HAP-1 (cell line): ENCODE measurements at regions not wholly inside any gene's neighbourhood (a gene's known extent, or its start where the extent isn't known, plus 50 kb on each side); places are given as distances from the start of the nearest gene placed in this dataset.
"Not testable (repeated sequence)": the region's sequence is repeated elsewhere in the genome, so short reads cannot be mapped to it uniquely, and the experiment has no call there.

Source experiments
- DNase-seq, 2 experiments: peaks; one replicate each; pipeline ENCODE4 v3.0.0-alpha.2; 2016 to 2020; ENCODE audit warnings: low spot score in 2 of 2
- H3K27me3 ChIP-seq: fragments of 250-450 bp; sonication (Bioruptor Pico); 2 replicates; pipeline ENCODE4 v1.5.1; 2020; ENCODE audit warnings: low read depth, mild to moderate bottlenecking, moderate library complexity
- H3K36me3 ChIP-seq: fragments of 250-450 bp; sonication (Bioruptor Pico); replicated peaks from 2 replicates; pipeline ENCODE4 v1.5.1; 2020; ENCODE audit warnings: mild to moderate bottlenecking
- H3K4me1 ChIP-seq: fragments of 250-450 bp; sonication (Bioruptor Pico); 2 replicates; pipeline ENCODE4 v1.5.1; 2020; ENCODE audit warnings: mild to moderate bottlenecking
- H3K4me3 ChIP-seq: fragments of 250-450 bp; sonication (Bioruptor Pico); 2 replicates; pipeline ENCODE4 v1.5.1; 2020; ENCODE audit warnings: mild to moderate bottlenecking, moderate library complexity
- H3K9me3 ChIP-seq: fragments of 250-450 bp; sonication (Bioruptor Pico); 2 replicates; pipeline ENCODE4 v1.5.1; 2020; ENCODE audit warnings: mild to moderate bottlenecking, moderate library complexity
- in situ Hi-C: fragments of 300-500 bp; cut with MboI; formaldehyde crosslinking; loops from 3 replicates; pipeline ENCODE4 v1.14.3; 2020; ENCODE audit warnings: low sequenced_read_pairs, inconsistent platforms, mixed read lengths

- Histone ChIP-seq H3K4me3 (no peak overlapping the region), H3K36me3 (no peaks in the 10 kb centered on the region), H3K27me3 (no peaks in the 10 kb centered on the region), H3K4me1 (peaks cover 9% of the 10 kb centered on the region), H3K9me3 (no peaks in the 10 kb centered on the region; the same call in 1 of the 2 replicates)
- DNase-seq, result no peak
- in situ Hi-C loops, result no loop called here
These were observed 246.3 kb downstream of the NUAK1 start for GRCh38 chr12:105892362-105892910.

GRCh38 chr12:105895197-105895832 lies 243.4 kb downstream of the NUAK1 start:
- H3K9me3 ChIP-seq, H3K36me3 ChIP-seq, H3K4me3 ChIP-seq, H3K27me3 ChIP-seq, DNase-seq, in situ Hi-C loops: not testable (repeated sequence)
- peaks cover 14% of the 10 kb centered on the region for H3K4me1 ChIP-seq

- Histone ChIP-seq H3K4me3 (no peak overlapping the region), H3K4me1 (peaks cover 14% of the 10 kb centered on the region), H3K36me3 (no peaks in the 10 kb centered on the region), H3K9me3 (no peaks in the 10 kb centered on the region), H3K27me3 (no peaks in the 10 kb centered on the region)
- DNase-seq, result peak; percentile 46 to 63
- in situ Hi-C loops, result no loop called here
These were observed 241.4 kb downstream of the NUAK1 start for GRCh38 chr12:105897311-105897725.

- H3K4me3 ChIP-seq, H3K36me3 ChIP-seq, H3K9me3 ChIP-seq, in situ Hi-C loops, H3K27me3 ChIP-seq, DNase-seq: not testable (repeated sequence)
- peaks cover 14% of the 10 kb centered on the region for H3K4me1 ChIP-seq
These were observed 240.5 kb downstream of the NUAK1 start for GRCh38 chr12:105898271-105898670.

GRCh38 chr12:105899589-105899988 lies 239.2 kb downstream of the NUAK1 start:
- H3K36me3 ChIP-seq, result no peaks in the 10 kb centered on the region
- peaks cover 14% of the 10 kb centered on the region for H3K4me1 ChIP-seq
- no peak for DNase-seq
- H3K9me3 ChIP-seq, result no peaks in the 10 kb centered on the region
- in situ Hi-C loops, result no loop called here
- no peaks in the 10 kb centered on the region for H3K27me3 ChIP-seq
- H3K4me3 ChIP-seq, result no peak overlapping the region

- no peak overlapping the region for H3K4me3 ChIP-seq
- H3K36me3 ChIP-seq, result no peaks in the 10 kb centered on the region
- no peaks in the 10 kb centered on the region for H3K9me3 ChIP-seq
- no peaks in the 10 kb centered on the region for H3K27me3 ChIP-seq
- no peaks in the 10 kb centered on the region for H3K4me1 ChIP-seq
- no peak for DNase-seq
- in situ Hi-C loops, result no loop called here
These were observed 232.2 kb downstream of the NUAK1 start for GRCh38 chr12:105906561-105906960.

- Histone ChIP-seq H3K36me3 (no peaks in the 10 kb centered on the region), H3K4me3 (no peak overlapping the region), H3K27me3 (no peaks in the 10 kb centered on the region), H3K4me1 (peaks cover 2% of the 10 kb centered on the region; the same call in 1 of the 2 replicates), H3K9me3 (peaks cover 4% of the 10 kb centered on the region; the same call in 1 of the 2 replicates)
- DNase-seq, result no peak
- in situ Hi-C loops, result no loop called here
These were observed 230.8 kb downstream of the NUAK1 start for GRCh38 chr12:105907982-105908381.

- Histone ChIP-seq H3K9me3 (peaks cover 4% of the 10 kb centered on the region; the same call in 1 of the 2 replicates), H3K27me3 (no peaks in the 10 kb centered on the region), H3K36me3 (no peaks in the 10 kb centered on the region), H3K4me3 (no peak overlapping the region), H3K4me1 (peaks cover 4% of the 10 kb centered on the region; the same call in 1 of the 2 replicates)
- DNase-seq, result no peak
- in situ Hi-C loops, result no loop called here
These were observed 228.7 kb downstream of the NUAK1 start for GRCh38 chr12:105910030-105910429.

- peaks cover 4% of the 10 kb centered on the region; the same call in 1 of the 2 replicates for H3K4me1 ChIP-seq
- H3K27me3 ChIP-seq, result no peaks in the 10 kb centered on the region; the same call in 1 of the 2 replicates
- H3K4me3 ChIP-seq, result no peak overlapping the region
- in situ Hi-C loops, result no loop called here
- no peak for DNase-seq
- H3K9me3 ChIP-seq, result peaks cover 4% of the 10 kb centered on the region; the same call in 1 of the 2 replicates
- H3K36me3 ChIP-seq, result no peaks in the 10 kb centered on the region
These were observed 226.8 kb downstream of the NUAK1 start for GRCh38 chr12:105911966-105912365.

GRCh38 chr12:105912882-105913678 lies 225.7 kb downstream of the NUAK1 start:
- peaks cover 4% of the 10 kb centered on the region; the same call in 1 of the 2 replicates for H3K9me3 ChIP-seq
- no peaks in the 10 kb centered on the region; the same call in 1 of the 2 replicates for H3K27me3 ChIP-seq
- peaks cover 4% of the 10 kb centered on the region; the same call in 1 of the 2 replicates for H3K4me1 ChIP-seq
- H3K4me3 ChIP-seq, result no peak overlapping the region
- DNase-seq, result peak in 1 of 2 experiments; percentile 24
- H3K36me3 ChIP-seq, result no peaks in the 10 kb centered on the region
- in situ Hi-C loops, result no loop called here

- in situ Hi-C loops, result no loop called here
- Histone ChIP-seq H3K9me3 (peaks cover 4% of the 10 kb centered on the region; the same call in 1 of the 2 replicates), H3K4me1 (peaks cover 4% of the 10 kb centered on the region; the same call in 1 of the 2 replicates), H3K27me3 (no peaks in the 10 kb centered on the region; the same call in 1 of the 2 replicates), H3K36me3 (no peaks in the 10 kb centered on the region), H3K4me3 (no peak overlapping the region)
- DNase-seq, result no peak
These were observed 222.6 kb downstream of the NUAK1 start for GRCh38 chr12:105915997-105916759.

GRCh38 chr12:105916760-105917039 lies 222.1 kb downstream of the NUAK1 start:
- Histone ChIP-seq H3K4me3 (no peak overlapping the region), H3K27me3 (no peaks in the 10 kb centered on the region; the same call in 1 of the 2 replicates), H3K4me1 (peaks cover 4% of the 10 kb centered on the region; the same call in 1 of the 2 replicates), H3K9me3 (peaks cover 4% of the 10 kb centered on the region; the same call in 1 of the 2 replicates), H3K36me3 (no peaks in the 10 kb centered on the region)
- in situ Hi-C loops, result no loop called here
- DNase-seq, result no peak

GRCh38 chr12:105920161-105920684 lies 218.5 kb downstream of the NUAK1 start:
- Histone ChIP-seq H3K27me3 (no peaks in the 10 kb centered on the region; the same call in 1 of the 2 replicates), H3K9me3 (no peaks in the 10 kb centered on the region), H3K4me1 (no peaks in the 10 kb centered on the region), H3K36me3 (no peaks in the 10 kb centered on the region), H3K4me3 (no peak overlapping the region)
- DNase-seq, result no peak
- in situ Hi-C loops, result no loop called here
